H9 (cell line): ENCODE measurements at regions not wholly inside any gene's neighbourhood (a gene's known extent, or its start where the extent isn't known, plus 50 kb on each side); places are given as distances from the start of the nearest gene placed in this dataset.

Experiments used
- DNase-seq: peaks from one replicate; pipeline ENCODE4 v3.0.0-alpha.2; 2017
- H2AFZ ChIP-seq: one replicate; pipeline ENCODE4 v1.6.1; 2013; ENCODE audit warnings: mild to moderate bottlenecking, low read length, control low read depth, moderate library complexity
- H2AK5ac ChIP-seq: 2 replicates; pipeline ENCODE4 v1.6.1; 2013; ENCODE audit warnings: low read length, control low read depth, mixed read lengths; ENCODE audit not compliant: insufficient read length
- H2BK120ac ChIP-seq: one replicate; pipeline ENCODE4 v1.6.1; 2013; ENCODE audit warnings: low read depth, mild to moderate bottlenecking, low read length, control low read depth, inconsistent platforms; ENCODE audit not compliant: poor library complexity, severe bottlenecking
- H2BK12ac ChIP-seq: 2 replicates; pipeline ENCODE4 v1.6.1; 2013; ENCODE audit warnings: low read length, control low read depth, mixed read lengths, low read depth; ENCODE audit not compliant: insufficient read length
- H2BK15ac ChIP-seq: 2 replicates; pipeline ENCODE4 v1.6.1; 2013; ENCODE audit warnings: low read depth, low read length, control low read depth
- H2BK20ac ChIP-seq: one replicate; pipeline ENCODE4 v1.6.1; 2013; ENCODE audit warnings: low read depth, mild to moderate bottlenecking, low read length, control low read depth, inconsistent platforms; ENCODE audit not compliant: poor library complexity, severe bottlenecking
- H2BK5ac ChIP-seq: 2 replicates; pipeline ENCODE4 v1.6.1; 2013; ENCODE audit warnings: low read length, control low read depth, mixed read lengths; ENCODE audit not compliant: insufficient read length
- H3K14ac ChIP-seq: 2 replicates; pipeline ENCODE4 v1.6.1; 2013; ENCODE audit warnings: low read length, control low read depth; ENCODE audit not compliant: insufficient read depth
- H3K18ac ChIP-seq: 2 replicates; pipeline ENCODE4 v1.6.1; 2013; ENCODE audit warnings: low read depth, mild to moderate bottlenecking, mixed read lengths, low read length, control low read depth; ENCODE audit not compliant: insufficient read length
- H3K23ac ChIP-seq: 2 replicates; pipeline ENCODE4 v1.6.1; 2013; ENCODE audit warnings: low read length, control low read depth, mixed read lengths, low read depth; ENCODE audit not compliant: insufficient read length
- H3K23me2 ChIP-seq: 2 replicates; pipeline ENCODE4 v1.6.1; 2013; ENCODE audit warnings: low read depth, mild to moderate bottlenecking, mixed read lengths, low read length, control low read depth; ENCODE audit not compliant: insufficient read length, poor library complexity, severe bottlenecking
- H3K27ac ChIP-seq: 2 replicates; pipeline ENCODE4 v1.5.1; 2013; ENCODE audit warnings: low read length, control low read depth, mixed read lengths, low read depth; ENCODE audit not compliant: insufficient read length
- H3K27me3 ChIP-seq: 2 replicates; pipeline ENCODE4 v1.6.1; 2013; ENCODE audit warnings: low read length, control low read depth, inconsistent platforms; ENCODE audit not compliant: insufficient read depth
- H3K4ac ChIP-seq: 2 replicates; pipeline ENCODE4 v1.6.1; 2013; ENCODE audit warnings: low read depth, mild to moderate bottlenecking, control low read depth, inconsistent platforms, low read length, moderate library complexity
- H3K4me1 ChIP-seq: 2 replicates; pipeline ENCODE4 v1.6.1; 2013; ENCODE audit warnings: low read length, control low read depth, inconsistent platforms; ENCODE audit not compliant: insufficient read depth
- H3K4me2 ChIP-seq: 2 replicates; pipeline ENCODE4 v1.6.1; 2013; ENCODE audit warnings: low read length, control low read depth, mixed read lengths; ENCODE audit not compliant: insufficient read length, insufficient read depth
- H3K56ac ChIP-seq: 2 replicates; pipeline ENCODE4 v1.6.1; 2013; ENCODE audit warnings: low read depth, mild to moderate bottlenecking, mixed read lengths, low read length, control low read depth; ENCODE audit not compliant: insufficient read length
- H3K79me1 ChIP-seq: 2 replicates; pipeline ENCODE4 v1.6.1; 2013; ENCODE audit warnings: low read depth, mild to moderate bottlenecking, moderate library complexity, low read length, control low read depth, inconsistent platforms; ENCODE audit not compliant: insufficient read depth, poor library complexity, severe bottlenecking
- H3K79me2 ChIP-seq: 2 replicates; pipeline ENCODE4 v1.6.1; 2013; ENCODE audit warnings: low read length, control low read depth, inconsistent platforms; ENCODE audit not compliant: insufficient read depth
- H3K9ac ChIP-seq: 2 replicates; pipeline ENCODE4 v1.6.1; 2013; ENCODE audit warnings: low read length, control low read depth, mixed read lengths; ENCODE audit not compliant: insufficient read length; ENCODE audit errors: extremely low read depth
- H3K9me3 ChIP-seq: one replicate; pipeline ENCODE4 v1.6.1; 2013; ENCODE audit warnings: low read depth, low read length, inconsistent platforms; ENCODE audit not compliant: control insufficient read depth
- H3T11ph ChIP-seq: one replicate; pipeline ENCODE4 v1.6.1; 2013; ENCODE audit warnings: mild to moderate bottlenecking, low read length, control low read depth, inconsistent platforms
- H4K20me1 ChIP-seq: one replicate; pipeline ENCODE4 v1.6.1; 2013; ENCODE audit not compliant: control insufficient read depth, insufficient read length, insufficient read depth
- H4K5ac ChIP-seq: 2 replicates; pipeline ENCODE4 v1.6.1; 2013; ENCODE audit warnings: low read depth, mild to moderate bottlenecking, mixed read lengths, low read length, control low read depth; ENCODE audit not compliant: insufficient read length
- H4K8ac ChIP-seq: replicated peaks from 2 replicates; pipeline ENCODE4 v1.6.1; 2013; ENCODE audit warnings: low read length, control low read depth, mixed read lengths, low read depth; ENCODE audit not compliant: insufficient read length
- H4K91ac ChIP-seq: 2 replicates; pipeline ENCODE4 v1.6.1; 2013; ENCODE audit warnings: low read depth, mild to moderate bottlenecking, moderate library complexity, mixed read lengths, low read length, control low read depth; ENCODE audit not compliant: insufficient read length
- H3K27ac Mint-ChIP-seq, 3 experiments: 2 replicates in 2 of 3; 3 replicates in 1 of 3; pipeline ENCODE4 v1.8.0; 2020 to 2021; ENCODE audit warnings: mixed read lengths in 3 of 3, mild to moderate bottlenecking in 1 of 3, moderate library complexity in 1 of 3
- H3K27me3 Mint-ChIP-seq: 2 replicates; pipeline ENCODE4 v1.8.0; 2021; ENCODE audit warnings: low read depth, mild to moderate bottlenecking, moderate library complexity, mixed read lengths
- H3K36me3 Mint-ChIP-seq, 3 experiments: 2 replicates in 2 of 3; 3 replicates in 1 of 3; pipeline ENCODE4 v1.8.0; 2020 to 2021; ENCODE audit warnings: low read depth in 3 of 3, mixed read lengths in 3 of 3; ENCODE audit not compliant: insufficient read depth in 1 of 3
- H3K4me1 Mint-ChIP-seq, 2 experiments: 2 replicates each; pipeline ENCODE4 v1.8.0; 2020; ENCODE audit warnings: mixed read lengths in 2 of 2
- H3K4me3 Mint-ChIP-seq, 2 experiments: 2 replicates in 1 of 2; 3 replicates in 1 of 2; pipeline ENCODE4 v1.8.0; 2020 to 2021; ENCODE audit warnings: mild to moderate bottlenecking in 2 of 2, mixed read lengths in 2 of 2, moderate library complexity in 1 of 2
- H3K9me3 Mint-ChIP-seq, 2 experiments: 2 replicates in 1 of 2; 3 replicates in 1 of 2; pipeline ENCODE4 v1.8.0; 2020; ENCODE audit warnings: mild to moderate bottlenecking in 2 of 2, mixed read lengths in 2 of 2, moderate library complexity in 1 of 2
- WGBS: extraction: QIAGEN DNeasy Blood & Tissue Kit; methylation state at CpG from one replicate; pipeline ENCODE4 v1.1.7; 2013; ENCODE audit warnings: missing lambda C conversion rate, low lambda C conversion rate, mixed read lengths; ENCODE audit not compliant: insufficient read length; ENCODE audit errors: extremely low coverage; 5-methylcytosine and 5-hydroxymethylcytosine counted together
- TF ChIP-seq, protein P1 (sequence below): fragments of 200-600 bp; sonication (generic); conservative IDR thresholded peaks from 3 replicates; pipeline ENCODE4 v1.8.0; 2021; ENCODE audit warnings: antibody characterized with exemption, mild to moderate bottlenecking

- Histone ChIP-seq H2BK120ac (no peak overlapping the region), H3K56ac (no peak overlapping the region), H3K9me3 (no peaks in the 10 kb centered on the region), H2AFZ (no peak overlapping the region), H4K20me1 (no peaks in the 10 kb centered on the region), H4K8ac (no peak overlapping the region), H3K27me3 (no peaks in the 10 kb centered on the region), H4K5ac (no peak overlapping the region), H2BK20ac (no peak overlapping the region), H3K79me1 (no peaks in the 10 kb centered on the region), H3K18ac (no peak overlapping the region), H3K4me2 (no peak overlapping the region), H3K4me1 (no peaks in the 10 kb centered on the region), H3T11ph (no peak overlapping the region), H2BK15ac (no peak overlapping the region), H3K23me2 (no peaks in the 10 kb centered on the region), H2AK5ac (no peak overlapping the region), H3K4ac (no peak overlapping the region), H2BK12ac (no peak overlapping the region), H4K91ac (no peak overlapping the region), H2BK5ac (no peak overlapping the region), H3K79me2 (no peaks in the 10 kb centered on the region), H3K23ac (no peak overlapping the region), H3K14ac (no peak overlapping the region), H3K9ac (no peak overlapping the region), H3K27ac (no peak overlapping the region)
- H3K27me3 Mint-ChIP-seq: peaks cover 45% of the 10 kb centered on the region
- H3K36me3 Mint-ChIP-seq: no peaks in the 10 kb centered on the region
- WGBS: no CpG with 5 or more reads among the region's 16 CpGs
- H3K9me3 Mint-ChIP-seq: peaks cover 0 to 3% of the 10 kb centered on the region in 2 experiments; a peak in 3 of 5 replicates
- TF ChIP-seq, protein P1, sequence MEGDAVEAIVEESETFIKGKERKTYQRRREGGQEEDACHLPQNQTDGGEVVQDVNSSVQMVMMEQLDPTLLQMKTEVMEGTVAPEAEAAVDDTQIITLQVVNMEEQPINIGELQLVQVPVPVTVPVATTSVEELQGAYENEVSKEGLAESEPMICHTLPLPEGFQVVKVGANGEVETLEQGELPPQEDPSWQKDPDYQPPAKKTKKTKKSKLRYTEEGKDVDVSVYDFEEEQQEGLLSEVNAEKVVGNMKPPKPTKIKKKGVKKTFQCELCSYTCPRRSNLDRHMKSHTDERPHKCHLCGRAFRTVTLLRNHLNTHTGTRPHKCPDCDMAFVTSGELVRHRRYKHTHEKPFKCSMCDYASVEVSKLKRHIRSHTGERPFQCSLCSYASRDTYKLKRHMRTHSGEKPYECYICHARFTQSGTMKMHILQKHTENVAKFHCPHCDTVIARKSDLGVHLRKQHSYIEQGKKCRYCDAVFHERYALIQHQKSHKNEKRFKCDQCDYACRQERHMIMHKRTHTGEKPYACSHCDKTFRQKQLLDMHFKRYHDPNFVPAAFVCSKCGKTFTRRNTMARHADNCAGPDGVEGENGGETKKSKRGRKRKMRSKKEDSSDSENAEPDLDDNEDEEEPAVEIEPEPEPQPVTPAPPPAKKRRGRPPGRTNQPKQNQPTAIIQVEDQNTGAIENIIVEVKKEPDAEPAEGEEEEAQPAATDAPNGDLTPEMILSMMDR: no peak
- H3K4me3 Mint-ChIP-seq: no peak overlapping the region
- no peak for DNase-seq
- peaks cover 9 to 12% of the 10 kb centered on the region in 2 experiments for H3K4me1 Mint-ChIP-seq
- no peak overlapping the region for H3K27ac Mint-ChIP-seq
These were observed 145.9 kb upstream of the SPACA7 start for GRCh38 chr13:112229992-112230872.
